ENCODE measurements at regions not wholly inside any gene's neighbourhood (a gene's known extent, or its start where the extent isn't known, plus 50 kb on each side); places are given as distances from the start of the nearest gene placed in this dataset.
"Not testable (repeated sequence)": the region's sequence is repeated elsewhere in the genome, so short reads cannot be mapped to it uniquely, and the experiment has no call there.

GRCh38 chr5:157965989-157966388 is 107.0 kb upstream of the CLINT1 start:
- Mint-ChIP-seq H3K4me1 (ENCODE audit: low read depth) (peaks cover 10% of the 10 kb centered on the region), H3K27ac (no peak overlapping the region), H3K27me3 (no peaks in the 10 kb centered on the region), H3K4me3 (ENCODE audit: low read depth) (no peak overlapping the region), H3K9me3 (ENCODE audit: low read depth) (no peaks in the 10 kb centered on the region), H3K36me3 (ENCODE audit: insufficient read depth) (no peaks in the 10 kb centered on the region)
- DNase-seq (ENCODE audit: low spot score, unreplicated experiment), result no peak
- TF ChIP-seq, protein P1, sequence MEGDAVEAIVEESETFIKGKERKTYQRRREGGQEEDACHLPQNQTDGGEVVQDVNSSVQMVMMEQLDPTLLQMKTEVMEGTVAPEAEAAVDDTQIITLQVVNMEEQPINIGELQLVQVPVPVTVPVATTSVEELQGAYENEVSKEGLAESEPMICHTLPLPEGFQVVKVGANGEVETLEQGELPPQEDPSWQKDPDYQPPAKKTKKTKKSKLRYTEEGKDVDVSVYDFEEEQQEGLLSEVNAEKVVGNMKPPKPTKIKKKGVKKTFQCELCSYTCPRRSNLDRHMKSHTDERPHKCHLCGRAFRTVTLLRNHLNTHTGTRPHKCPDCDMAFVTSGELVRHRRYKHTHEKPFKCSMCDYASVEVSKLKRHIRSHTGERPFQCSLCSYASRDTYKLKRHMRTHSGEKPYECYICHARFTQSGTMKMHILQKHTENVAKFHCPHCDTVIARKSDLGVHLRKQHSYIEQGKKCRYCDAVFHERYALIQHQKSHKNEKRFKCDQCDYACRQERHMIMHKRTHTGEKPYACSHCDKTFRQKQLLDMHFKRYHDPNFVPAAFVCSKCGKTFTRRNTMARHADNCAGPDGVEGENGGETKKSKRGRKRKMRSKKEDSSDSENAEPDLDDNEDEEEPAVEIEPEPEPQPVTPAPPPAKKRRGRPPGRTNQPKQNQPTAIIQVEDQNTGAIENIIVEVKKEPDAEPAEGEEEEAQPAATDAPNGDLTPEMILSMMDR (IDR thresholded peaks at IDR 0.05; ENCODE audit: unreplicated experiment), result no peak

- no peak overlapping the region for H3K4me3 Mint-ChIP-seq (ENCODE audit: low read depth)
- H3K27ac Mint-ChIP-seq, result no peak overlapping the region
- no peaks in the 10 kb centered on the region for H3K36me3 Mint-ChIP-seq (ENCODE audit: insufficient read depth)
- DNase-seq (ENCODE audit: low spot score, unreplicated experiment), result no peak
- TF ChIP-seq, protein P1 (IDR thresholded peaks at IDR 0.05; ENCODE audit: unreplicated experiment), result no peak
- peaks cover 2% of the 10 kb centered on the region for H3K27me3 Mint-ChIP-seq
- H3K9me3 Mint-ChIP-seq (ENCODE audit: low read depth), result no peaks in the 10 kb centered on the region
- peaks cover 12% of the 10 kb centered on the region for H3K4me1 Mint-ChIP-seq (ENCODE audit: low read depth)
These were observed 106.2 kb upstream of the CLINT1 start for GRCh38 chr5:157965040-157965678.

DNA sequence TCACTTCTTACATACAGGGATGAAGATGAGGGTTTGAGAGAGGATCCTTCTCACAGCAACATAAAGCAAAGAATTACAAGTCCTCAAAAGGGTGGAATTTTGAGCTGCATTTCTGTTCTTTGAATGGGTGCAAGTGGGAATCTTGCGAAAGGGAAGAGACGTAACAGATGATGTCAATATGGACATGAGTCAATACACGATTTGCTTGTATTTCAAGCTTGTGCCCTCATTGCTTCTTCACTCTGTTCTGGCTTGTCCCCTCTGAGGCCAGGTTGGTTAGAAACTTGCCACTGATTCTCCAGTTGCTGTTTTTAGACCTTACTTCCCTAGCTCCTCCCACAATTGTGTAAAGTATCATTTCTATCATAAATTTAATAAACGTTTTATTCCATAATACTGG is 104.8 kb upstream of the CLINT1 start:
- Mint-ChIP-seq H3K27ac (no peak overlapping the region), H3K4me3 (ENCODE audit: low read depth) (no peak overlapping the region), H3K27me3 (peaks cover 2% of the 10 kb centered on the region), H3K36me3 (ENCODE audit: insufficient read depth) (no peaks in the 10 kb centered on the region), H3K4me1 (ENCODE audit: low read depth) (peaks cover 14% of the 10 kb centered on the region), H3K9me3 (ENCODE audit: low read depth) (no peaks in the 10 kb centered on the region)
- no peak for DNase-seq (ENCODE audit: low spot score, unreplicated experiment)
- TF ChIP-seq, protein P1 (IDR thresholded peaks at IDR 0.05; ENCODE audit: unreplicated experiment), result no peak

- Mint-ChIP-seq H3K4me3 (ENCODE audit: low read depth) (no peak overlapping the region), H3K27ac (no peak overlapping the region), H3K27me3 (peaks cover 2% of the 10 kb centered on the region), H3K36me3 (ENCODE audit: insufficient read depth) (no peaks in the 10 kb centered on the region), H3K4me1 (ENCODE audit: low read depth) (peaks cover 14% of the 10 kb centered on the region), H3K9me3 (ENCODE audit: low read depth) (no peaks in the 10 kb centered on the region)
- TF ChIP-seq, protein P1 (IDR thresholded peaks at IDR 0.05; ENCODE audit: unreplicated experiment), result no peak
- DNase-seq (ENCODE audit: low spot score, unreplicated experiment), result no peak
These were observed 104.3 kb upstream of the CLINT1 start for GRCh38 chr5:157963244-157963643.

DNA sequence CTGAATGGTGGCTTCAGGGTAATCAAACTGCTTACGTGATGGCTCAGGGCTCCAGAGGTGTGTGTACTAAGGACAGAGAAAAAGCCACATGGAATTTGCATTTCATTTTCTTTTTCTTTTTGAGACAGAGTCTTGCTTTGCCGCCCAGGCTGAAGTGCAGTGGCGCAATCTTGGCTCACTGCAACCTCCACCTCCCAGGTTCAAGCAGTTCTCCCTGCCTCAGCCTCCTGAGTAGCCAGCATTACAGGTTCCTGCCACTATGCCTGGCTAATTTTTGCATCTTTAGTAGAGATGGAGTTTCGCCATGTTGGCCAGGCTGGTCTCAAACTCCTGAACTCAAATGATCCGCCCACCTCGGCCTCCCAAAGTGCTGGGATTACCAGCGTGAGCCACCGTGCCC is 103.7 kb upstream of the CLINT1 start:
- H3K4me3 Mint-ChIP-seq (ENCODE audit: low read depth); H3K27me3 Mint-ChIP-seq; H3K9me3 Mint-ChIP-seq (ENCODE audit: low read depth); H3K36me3 Mint-ChIP-seq (ENCODE audit: insufficient read depth); H3K27ac Mint-ChIP-seq; DNase-seq (ENCODE audit: low spot score, unreplicated experiment): not testable (repeated sequence)
- peaks cover 14% of the 10 kb centered on the region for H3K4me1 Mint-ChIP-seq (ENCODE audit: low read depth)

DNA sequence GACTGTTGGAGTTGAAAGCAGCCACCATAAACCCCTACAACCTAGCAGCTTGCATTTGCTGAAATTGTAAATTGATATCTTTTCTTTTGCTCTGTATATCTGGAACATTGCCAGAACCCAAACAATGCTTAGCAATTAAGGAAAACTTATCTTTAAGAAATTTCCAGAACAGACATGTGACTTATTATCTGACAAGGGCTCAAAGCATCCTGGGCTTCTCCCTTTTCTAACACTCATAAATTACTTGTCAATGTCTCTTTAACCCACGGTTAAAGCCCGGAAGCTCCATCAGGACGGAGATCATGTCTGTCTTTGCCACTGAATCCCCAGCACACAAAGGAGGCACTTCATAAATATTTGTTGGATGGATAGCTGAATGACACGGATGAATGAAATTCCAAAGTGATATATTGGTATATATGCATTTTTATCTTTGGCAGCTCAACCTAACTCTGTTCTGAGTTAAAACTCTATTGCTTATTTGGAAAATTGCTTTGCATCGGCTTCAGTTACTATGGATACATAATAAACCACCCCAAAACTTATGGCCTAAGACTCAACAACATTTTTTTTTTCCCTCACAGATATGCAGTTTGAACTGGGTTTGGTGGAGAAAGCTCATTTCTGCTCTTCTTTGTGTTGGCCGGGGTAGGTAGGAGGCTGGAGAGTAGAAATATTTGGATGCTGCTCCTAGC is 103.1 kb upstream of the CLINT1 start:
- Mint-ChIP-seq H3K27me3 (peaks cover 2% of the 10 kb centered on the region), H3K4me3 (ENCODE audit: low read depth) (no peak overlapping the region), H3K9me3 (ENCODE audit: low read depth) (no peaks in the 10 kb centered on the region), H3K4me1 (ENCODE audit: low read depth) (peaks cover 15% of the 10 kb centered on the region), H3K36me3 (ENCODE audit: insufficient read depth) (no peaks in the 10 kb centered on the region), H3K27ac (no peak overlapping the region)
- no peak for DNase-seq (ENCODE audit: low spot score, unreplicated experiment)
- TF ChIP-seq, protein P1 (IDR thresholded peaks at IDR 0.05; ENCODE audit: unreplicated experiment), result no peak
